ENCODE measurements at regions not wholly inside any gene's neighbourhood (a gene's known extent, or its start where the extent isn't known, plus 50 kb on each side); places are given as distances from the start of the nearest gene placed in this dataset.

DNA sequence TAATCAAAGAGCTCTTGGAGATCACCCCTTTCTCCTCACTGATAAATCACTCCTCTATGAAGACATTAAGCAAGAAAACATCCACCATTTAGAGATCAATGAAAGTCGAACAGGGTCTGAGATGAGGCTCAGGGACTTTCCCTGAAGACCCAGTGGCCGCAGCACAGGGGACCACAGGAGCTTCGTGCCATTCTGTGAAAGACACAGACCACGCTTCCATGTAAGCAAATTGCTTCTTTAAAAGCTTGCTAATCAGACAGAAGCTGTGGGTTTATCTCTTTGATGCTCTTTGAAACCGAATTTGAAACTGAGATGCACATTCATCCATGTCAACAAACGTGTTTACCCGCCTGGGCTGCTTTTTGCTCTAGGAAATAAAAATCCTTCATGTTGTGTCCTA, 231.9 kb upstream of the PPP2R2D start:
- TF ChIP-seq, protein P1, sequence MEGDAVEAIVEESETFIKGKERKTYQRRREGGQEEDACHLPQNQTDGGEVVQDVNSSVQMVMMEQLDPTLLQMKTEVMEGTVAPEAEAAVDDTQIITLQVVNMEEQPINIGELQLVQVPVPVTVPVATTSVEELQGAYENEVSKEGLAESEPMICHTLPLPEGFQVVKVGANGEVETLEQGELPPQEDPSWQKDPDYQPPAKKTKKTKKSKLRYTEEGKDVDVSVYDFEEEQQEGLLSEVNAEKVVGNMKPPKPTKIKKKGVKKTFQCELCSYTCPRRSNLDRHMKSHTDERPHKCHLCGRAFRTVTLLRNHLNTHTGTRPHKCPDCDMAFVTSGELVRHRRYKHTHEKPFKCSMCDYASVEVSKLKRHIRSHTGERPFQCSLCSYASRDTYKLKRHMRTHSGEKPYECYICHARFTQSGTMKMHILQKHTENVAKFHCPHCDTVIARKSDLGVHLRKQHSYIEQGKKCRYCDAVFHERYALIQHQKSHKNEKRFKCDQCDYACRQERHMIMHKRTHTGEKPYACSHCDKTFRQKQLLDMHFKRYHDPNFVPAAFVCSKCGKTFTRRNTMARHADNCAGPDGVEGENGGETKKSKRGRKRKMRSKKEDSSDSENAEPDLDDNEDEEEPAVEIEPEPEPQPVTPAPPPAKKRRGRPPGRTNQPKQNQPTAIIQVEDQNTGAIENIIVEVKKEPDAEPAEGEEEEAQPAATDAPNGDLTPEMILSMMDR (IDR thresholded peaks at IDR 0.05): no peak
- ATAC-seq: no peak
- no peak for DNase-seq
- intact Hi-C loops (cut with DNase I): no loop called here
- Histone ChIP-seq H3K4me3 (no peak overlapping the region), H3K9me3 (no peaks in the 10 kb centered on the region), H3K4me1 (no peaks in the 10 kb centered on the region), H3K27me3 (ENCODE audit: insufficient read depth in 3 of 3, low read length in 2 of 3) (peaks cover 0 to 2% (median 0%) of the 10 kb centered on the region in 3 donors), H3K27ac (no peak overlapping the region), H3K36me3 (ENCODE audit: insufficient read depth in 1 of 2, low read depth in 1 of 2) (no peaks in the 10 kb centered on the region)
- 53 to 77% (median 69%) methylated on average over 7 of the region's 7 CpGs for WGBS, 3 donors

DNA sequence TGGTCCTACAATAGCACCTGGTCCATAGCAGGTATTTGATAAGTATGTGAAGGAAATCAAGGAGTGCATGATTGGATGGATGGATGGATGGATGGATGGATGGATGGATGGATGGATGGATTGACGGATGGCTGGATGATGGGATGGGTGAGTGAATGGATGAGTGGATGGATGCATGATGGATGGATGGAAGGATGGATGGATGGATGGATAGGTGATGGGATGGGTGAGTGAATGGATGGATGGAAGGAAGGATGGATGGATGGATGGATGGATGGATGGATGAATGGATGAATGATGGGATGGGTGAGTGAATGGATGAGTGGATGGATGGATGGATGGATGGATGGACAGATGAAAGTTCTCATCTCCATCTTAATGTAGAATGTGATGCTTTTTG, 231.0 kb upstream of the PPP2R2D start:
- intact Hi-C loops (cut with DNase I): no loop called here
- 90 to 97% (median 90%) methylated on average over 1 of the region's 1 CpG for WGBS, 3 donors
- Histone ChIP-seq H3K4me1 (no peaks in the 10 kb centered on the region), H3K4me3 (no peak overlapping the region), H3K27me3 (ENCODE audit: insufficient read depth in 3 of 3, low read length in 2 of 3) (peaks cover 0 to 2% (median 0%) of the 10 kb centered on the region in 3 donors), H3K27ac (no peak overlapping the region), H3K36me3 (ENCODE audit: insufficient read depth in 1 of 2, low read depth in 1 of 2) (no peaks in the 10 kb centered on the region), H3K9me3 (no peaks in the 10 kb centered on the region)
- ATAC-seq (no peak), DNase-seq (no peak)
- TF ChIP-seq, protein P1 (IDR thresholded peaks at IDR 0.05): no peak

DNA sequence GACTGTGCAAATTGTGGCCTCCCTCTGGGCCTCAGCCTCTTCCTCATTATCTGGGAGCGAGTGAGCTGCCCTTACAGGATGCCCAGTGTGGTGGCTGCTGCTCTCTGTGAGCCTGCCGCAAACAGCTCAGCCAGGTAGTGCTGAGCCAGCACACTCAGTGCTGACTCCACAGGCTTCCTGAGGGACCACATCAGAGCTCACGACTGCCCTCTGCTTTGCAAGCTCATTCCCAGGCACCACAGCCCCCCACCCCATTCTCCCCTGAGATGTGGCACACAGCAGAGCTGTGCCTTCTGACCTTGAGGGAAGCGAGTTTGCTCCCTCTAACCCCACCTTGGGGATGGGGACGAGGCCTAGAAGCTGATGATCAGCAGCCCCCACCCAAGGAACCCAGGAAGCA, 230.5 kb upstream of the PPP2R2D start:
- Histone ChIP-seq H3K4me1 (no peaks in the 10 kb centered on the region), H3K27ac (no peak overlapping the region), H3K9me3 (no peaks in the 10 kb centered on the region), H3K36me3 (ENCODE audit: insufficient read depth in 1 of 2, low read depth in 1 of 2) (no peaks in the 10 kb centered on the region), H3K4me3 (no peak overlapping the region), H3K27me3 (ENCODE audit: insufficient read depth in 3 of 3, low read length in 2 of 3) (no peaks in the 10 kb centered on the region)
- intact Hi-C loops (cut with DNase I): no loop called here
- TF ChIP-seq, protein P1 (IDR thresholded peaks at IDR 0.05): no peak
- ATAC-seq: no peak
- WGBS, 3 donors: 60 to 77% (median 75%) methylated on average over 5 of the region's 5 CpGs
- DNase-seq: no peak

DNA sequence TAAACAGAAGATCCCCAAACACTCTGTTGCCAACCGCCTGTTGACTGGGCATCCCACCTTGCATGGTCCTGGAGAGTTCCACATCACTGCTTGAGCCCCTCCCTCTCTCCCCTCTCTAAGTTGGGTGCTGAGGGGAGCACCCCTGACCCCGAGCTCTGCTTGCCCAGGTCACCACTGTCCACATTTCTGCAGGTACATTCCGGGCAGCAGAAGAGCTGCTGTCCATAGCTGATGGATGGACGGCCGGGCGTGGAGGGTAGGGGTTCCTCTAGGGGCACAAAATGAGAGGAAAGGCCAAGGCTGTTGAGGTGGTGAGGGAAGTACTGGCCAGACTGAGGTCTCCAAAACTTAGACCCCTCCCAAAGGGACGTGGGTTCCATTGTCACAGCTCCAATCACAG, 227.4 kb upstream of the PPP2R2D start:
- no peaks in the 10 kb centered on the region for H3K36me3 ChIP-seq (ENCODE audit: insufficient read depth in 1 of 2, low read depth in 1 of 2)
- no peak overlapping the region for H3K27ac ChIP-seq
- WGBS, 3 donors: 78 to 87% (median 83%) methylated on average over 7 of the region's 7 CpGs
- no peak for DNase-seq
- intact Hi-C loops (cut with DNase I): no loop called here
- no peak overlapping the region for H3K4me3 ChIP-seq
- no peaks in the 10 kb centered on the region for H3K9me3 ChIP-seq
- no peaks in the 10 kb centered on the region for H3K4me1 ChIP-seq
- ATAC-seq: no peak
- H3K27me3 ChIP-seq (ENCODE audit: insufficient read depth in 3 of 3, low read length in 2 of 3): no peaks in the 10 kb centered on the region
- TF ChIP-seq, protein P1 (IDR thresholded peaks at IDR 0.05): no peak

DNA sequence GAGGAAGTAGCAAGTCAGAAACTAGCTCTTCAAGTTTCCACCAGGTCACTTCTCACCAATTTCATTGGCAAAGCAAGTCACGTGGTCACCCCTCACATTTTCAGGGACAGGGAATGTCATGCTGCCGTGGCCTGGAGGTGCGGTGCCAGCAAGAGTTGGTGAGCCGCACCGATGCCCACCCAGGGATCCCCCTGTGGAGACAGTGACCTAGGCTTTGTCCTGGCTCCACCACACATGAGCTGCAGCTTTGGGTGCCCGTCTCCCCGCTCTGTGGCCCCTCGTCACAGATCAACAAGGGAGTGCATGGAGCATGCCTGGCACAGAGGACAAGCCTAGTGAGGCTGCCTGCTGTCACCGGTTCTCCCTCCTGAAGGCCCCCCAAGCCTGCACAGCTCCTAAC, 226.7 kb upstream of the PPP2R2D start:
- Histone ChIP-seq H3K27ac (no peak overlapping the region), H3K4me3 (no peak overlapping the region), H3K36me3 (ENCODE audit: insufficient read depth in 1 of 2, low read depth in 1 of 2) (no peaks in the 10 kb centered on the region), H3K9me3 (no peaks in the 10 kb centered on the region), H3K4me1 (no peaks in the 10 kb centered on the region), H3K27me3 (ENCODE audit: insufficient read depth in 3 of 3, low read length in 2 of 3) (no peaks in the 10 kb centered on the region)
- no peak for DNase-seq
- 85 to 95% (median 90%) methylated on average over 9 of the region's 9 CpGs for WGBS, 3 donors
- TF ChIP-seq, protein P1 (IDR thresholded peaks at IDR 0.05): no peak
- intact Hi-C loops (cut with DNase I): no loop called here
- ATAC-seq: no peak
